WTC11 (cell line): ENCODE measurements at regions not wholly inside any gene's neighbourhood (a gene's known extent, or its start where the extent isn't known, plus 50 kb on each side); places are given as distances from the start of the nearest gene placed in this dataset.

Experiments used
- ATAC-seq: fragments of 200-7000 bp; cut with Tn5 transposase; 2 replicates; pipeline ENCODE4 v1.10.0; 2021; ENCODE audit warnings: mild to moderate bottlenecking, moderate library complexity
- CTCF ChIA-PET: fragments of 300-600 bp; sonication (Branson Sonifier 250); formaldehyde crosslinking; loops from one replicate; lab custom pipeline; 2021; ENCODE audit warnings: antibody characterized with exemption; lab: Charles Lee
- POLR2A ChIA-PET: fragments of 350-600 bp; sonication (Branson Sonifier 250); formaldehyde crosslinking; loops from one replicate; lab custom pipeline; 2021; ENCODE audit warnings: antibody characterized with exemption; lab: Charles Lee
- DNase-seq: peaks from one replicate; pipeline ENCODE4 v3.0.0; 2021; ENCODE audit warnings: low spot score
- H3K27ac Mint-ChIP-seq: 2 replicates; pipeline ENCODE4 v1.8.0; 2021; ENCODE audit warnings: mixed read lengths
- H3K27me3 Mint-ChIP-seq: 2 replicates; pipeline ENCODE4 v1.8.0; 2021; ENCODE audit warnings: low read depth, mild to moderate bottlenecking, moderate library complexity, mixed read lengths
- H3K36me3 Mint-ChIP-seq: 2 replicates; pipeline ENCODE4 v1.8.0; 2021; ENCODE audit warnings: mixed read lengths
- H3K4me1 Mint-ChIP-seq: 2 replicates; pipeline ENCODE4 v1.8.0; 2022; ENCODE audit warnings: mixed read lengths
- H3K4me3 Mint-ChIP-seq: 2 replicates; pipeline ENCODE4 v1.8.0; 2021; ENCODE audit warnings: mild to moderate bottlenecking, moderate library complexity, mixed read lengths
- H3K9me3 Mint-ChIP-seq: 2 replicates; pipeline ENCODE4 v1.8.0; 2021; ENCODE audit warnings: mixed read lengths
- AR ChIP-seq: fragments of 250-450 bp; sonication (Bioruptor Pico); IDR thresholded peaks from 2 replicates; pipeline ENCODE4 v1.9.0; 2021; ENCODE audit warnings: mild to moderate bottlenecking
- ETV6 ChIP-seq: sonication (generic); formaldehyde crosslinking; IDR thresholded peaks from 2 replicates; pipeline ENCODE4 v1.8.1; 2022; ENCODE audit warnings: mild to moderate bottlenecking, missing genetic modification reagents
- FOXJ3 ChIP-seq: sonication (generic); formaldehyde crosslinking; IDR thresholded peaks from 2 replicates; pipeline ENCODE4 v1.9.0; 2021; ENCODE audit warnings: missing genetic modification reagents, mild to moderate bottlenecking, borderline replicate concordance
- NR1H2 ChIP-seq: sonication (generic); formaldehyde crosslinking; IDR thresholded peaks from 2 replicates; pipeline ENCODE4 v1.9.0; 2021; ENCODE audit warnings: mild to moderate bottlenecking, moderate library complexity, missing genetic modification reagents
- PREB ChIP-seq: sonication (generic); formaldehyde crosslinking; IDR thresholded peaks from 2 replicates; pipeline ENCODE4 v1.8.1; 2022; ENCODE audit warnings: mild to moderate bottlenecking, missing genetic modification reagents, moderate library complexity, borderline replicate concordance
- RORB ChIP-seq: fragments of 250-450 bp; sonication (Bioruptor Pico); IDR thresholded peaks from 2 replicates; pipeline ENCODE4 v1.9.0; 2021; ENCODE audit warnings: mild to moderate bottlenecking
- USF2 ChIP-seq: sonication (generic); formaldehyde crosslinking; IDR thresholded peaks from 2 replicates; pipeline ENCODE4 v1.8.1; 2023; ENCODE audit warnings: mild to moderate bottlenecking, missing genetic modification reagents, moderate library complexity
- ZNF138 ChIP-seq: sonication (generic); formaldehyde crosslinking; conservative IDR thresholded peaks from 2 replicates; pipeline ENCODE4 v1.8.1; 2022; ENCODE audit warnings: mild to moderate bottlenecking, moderate library complexity, missing genetic modification reagents
- ZNF232 ChIP-seq: sonication (generic); formaldehyde crosslinking; IDR thresholded peaks from 2 replicates; pipeline ENCODE4 v1.8.0; 2022; ENCODE audit warnings: mild to moderate bottlenecking, missing genetic modification reagents
- ZNF281 ChIP-seq: sonication (generic); formaldehyde crosslinking; IDR thresholded peaks from 2 replicates; pipeline ENCODE4 v1.8.0; 2023; ENCODE audit warnings: mild to moderate bottlenecking, missing genetic modification reagents
- ZNF317 ChIP-seq: sonication (generic); formaldehyde crosslinking; IDR thresholded peaks from 2 replicates; pipeline ENCODE4 v1.8.1; 2023; ENCODE audit warnings: low read depth, mild to moderate bottlenecking, moderate library complexity, missing genetic modification reagents, borderline replicate concordance
- ZNF416 ChIP-seq: fragments of 250-450 bp; sonication (Bioruptor Pico); IDR thresholded peaks from 2 replicates; pipeline ENCODE4 v1.9.0; 2021; ENCODE audit warnings: mild to moderate bottlenecking, inconsistent platforms

DNA sequence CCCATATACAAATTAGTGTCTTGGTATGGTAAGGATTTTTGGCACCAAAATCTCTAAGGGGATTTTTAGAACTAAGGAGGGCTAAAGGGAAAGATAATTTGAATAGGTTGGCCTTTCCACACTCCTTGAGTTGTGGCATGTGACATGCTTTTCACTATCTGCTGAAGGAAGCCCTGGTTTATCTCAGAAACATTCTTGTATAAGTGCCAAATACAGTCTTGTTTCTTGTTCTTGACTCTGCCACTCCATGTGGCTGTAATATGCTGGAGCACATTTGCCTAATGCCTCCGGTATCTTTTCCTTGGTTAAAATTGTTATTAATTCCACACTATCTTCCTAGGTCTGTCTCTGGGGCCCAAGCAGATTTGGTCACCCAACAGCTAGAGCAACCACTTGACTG lies 457.0 kb downstream of the USP25 start:
- Mint-ChIP-seq H3K4me3 (no peak overlapping the region), H3K4me1 (peaks cover 19% of the 10 kb centered on the region), H3K27ac (no peak overlapping the region), H3K36me3 (no peaks in the 10 kb centered on the region), H3K27me3 (no peaks in the 10 kb centered on the region), H3K9me3 (peaks cover 12% of the 10 kb centered on the region)
- ATAC-seq (no peak), DNase-seq (no peak)
- ChIA-PET POLR2A (no interaction called here), CTCF (no interaction called here)
- TF ChIP-seq RORB (CRISPR knock-in tag) (no peak), AR (CRISPR knock-in tag) (no peak), NR1H2 (CRISPR knock-in tag) (no peak)

GRCh38 chr21:16187603-16188301 lies 458.0 kb downstream of the USP25 start:
- Mint-ChIP-seq H3K27ac (no peak overlapping the region), H3K4me1 (peaks cover 18% of the 10 kb centered on the region), H3K9me3 (peaks cover 12% of the 10 kb centered on the region), H3K27me3 (no peaks in the 10 kb centered on the region), H3K4me3 (no peak overlapping the region), H3K36me3 (no peaks in the 10 kb centered on the region)
- TF ChIP-seq ZNF416 (CRISPR knock-in tag) (no peak), FOXJ3 (CRISPR knock-in tag) (no peak), ZNF138 (CRISPR knock-in tag) (no peak), PREB (no peak), ZNF232 (CRISPR knock-in tag) (no peak), USF2 (no peak)
- no peak for DNase-seq
- CTCF ChIA-PET = no interaction called here
- ATAC-seq = no peak
- POLR2A ChIA-PET = no interaction called here

- CTCF ChIA-PET = no interaction called here
- peaks cover 12% of the 10 kb centered on the region for H3K9me3 Mint-ChIP-seq
- no peaks in the 10 kb centered on the region for H3K36me3 Mint-ChIP-seq
- DNase-seq (no peak), ATAC-seq (no peak)
- POLR2A ChIA-PET = no interaction called here
- peaks cover 15% of the 10 kb centered on the region for H3K4me1 Mint-ChIP-seq
- no peak overlapping the region for H3K4me3 Mint-ChIP-seq
- TF ChIP-seq ZNF281 = no peak
- TF ChIP-seq ZNF317 (CRISPR knock-in tag) = no peak
- no peak for TF ChIP-seq ETV6 (CRISPR knock-in tag)
- H3K27ac Mint-ChIP-seq = no peak overlapping the region
- H3K27me3 Mint-ChIP-seq = no peaks in the 10 kb centered on the region
Measured at GRCh38 chr21:16192902-16193301, 463.1 kb downstream of the USP25 start.
